Mesothelial cell of epicardium (in vitro differentiated cells): ENCODE measurements at regions not wholly inside any gene's neighbourhood (a gene's known extent, or its start where the extent isn't known, plus 50 kb on each side); places are given as distances from the start of the nearest gene placed in this dataset.

Source experiments
- DNase-seq, 2 experiments: peaks; one replicate each; pipeline ENCODE4 v3.0.0; 2021; ENCODE audit warnings: low spot score in 2 of 2; ENCODE audit not compliant: unreplicated experiment in 2 of 2
- H3K27ac Mint-ChIP-seq: 2 replicates; pipeline ENCODE4 v1.8.0; 2021; ENCODE audit warnings: mixed read lengths
- H3K27me3 Mint-ChIP-seq: 2 replicates; pipeline ENCODE4 v1.8.0; 2021; ENCODE audit warnings: low read depth, mixed read lengths
- H3K36me3 Mint-ChIP-seq: 2 replicates; pipeline ENCODE4 v1.8.0; 2021; ENCODE audit warnings: mixed read lengths
- H3K4me1 Mint-ChIP-seq: 2 replicates; pipeline ENCODE4 v1.8.0; 2021; ENCODE audit warnings: mixed read lengths
- H3K4me3 Mint-ChIP-seq: 2 replicates; pipeline ENCODE4 v1.8.0; 2021; ENCODE audit warnings: mild to moderate bottlenecking, moderate library complexity, mixed read lengths
- H3K9me3 Mint-ChIP-seq: 2 replicates; pipeline ENCODE4 v1.8.0; 2021; ENCODE audit warnings: mixed read lengths
- CTCF ChIP-seq: fragments of 200-600 bp; sonication (generic); IDR thresholded peaks from one replicate; pipeline ENCODE4 v1.5.0; 2021; ENCODE audit warnings: antibody characterized with exemption; ENCODE audit not compliant: unreplicated experiment

- Mint-ChIP-seq H3K4me3 (no peak overlapping the region), H3K4me1 (no peaks in the 10 kb centered on the region), H3K9me3 (peaks cover 20% of the 10 kb centered on the region), H3K36me3 (no peaks in the 10 kb centered on the region), H3K27me3 (no peaks in the 10 kb centered on the region), H3K27ac (no peak overlapping the region)
- DNase-seq, result no peak
- no peak for TF ChIP-seq CTCF
Observed at GRCh38 chr2:52629531-52629930, 1138.1 kb upstream of the CHAC2 start.

- no peaks in the 10 kb centered on the region for H3K4me1 Mint-ChIP-seq
- no peak overlapping the region for H3K4me3 Mint-ChIP-seq
- H3K36me3 Mint-ChIP-seq, result no peaks in the 10 kb centered on the region
Observed at GRCh38 chr2:52622266-52622665, 1145.3 kb upstream of the CHAC2 start.

GRCh38 chr2:52613064-52613463 is 1154.5 kb upstream of the CHAC2 start:
- H3K36me3 Mint-ChIP-seq, result no peaks in the 10 kb centered on the region
- no peak for TF ChIP-seq CTCF
- H3K27ac Mint-ChIP-seq, result no peak overlapping the region
- H3K9me3 Mint-ChIP-seq, result peaks cover 6% of the 10 kb centered on the region
- no peaks in the 10 kb centered on the region for H3K27me3 Mint-ChIP-seq
- no peaks in the 10 kb centered on the region for H3K4me1 Mint-ChIP-seq
- H3K4me3 Mint-ChIP-seq, result no peak overlapping the region
- DNase-seq, result no peak

More at GRCh38 chr2:52622266-52622665, 1145.3 kb upstream of the CHAC2 start:
- H3K9me3 Mint-ChIP-seq, result peaks cover 13% of the 10 kb centered on the region
- DNase-seq, result no peak
- H3K27ac Mint-ChIP-seq, result no peak overlapping the region
- TF ChIP-seq CTCF, result no peak
- H3K27me3 Mint-ChIP-seq, result no peaks in the 10 kb centered on the region

- H3K36me3 Mint-ChIP-seq, result no peaks in the 10 kb centered on the region
- H3K4me3 Mint-ChIP-seq, result no peak overlapping the region
- peaks cover 6% of the 10 kb centered on the region for H3K9me3 Mint-ChIP-seq
- no peak for DNase-seq
- no peak overlapping the region for H3K27ac Mint-ChIP-seq
- no peak for TF ChIP-seq CTCF
- no peaks in the 10 kb centered on the region for H3K4me1 Mint-ChIP-seq
- no peaks in the 10 kb centered on the region for H3K27me3 Mint-ChIP-seq
Observed at GRCh38 chr2:52611759-52612158, 1155.8 kb upstream of the CHAC2 start.

- H3K9me3 Mint-ChIP-seq, result peaks cover 11% of the 10 kb centered on the region
- no peaks in the 10 kb centered on the region for H3K27me3 Mint-ChIP-seq
- no peaks in the 10 kb centered on the region for H3K36me3 Mint-ChIP-seq
- H3K27ac Mint-ChIP-seq, result no peak overlapping the region
- no peak overlapping the region for H3K4me3 Mint-ChIP-seq
- H3K4me1 Mint-ChIP-seq, result no peaks in the 10 kb centered on the region
- DNase-seq, result no peak
- TF ChIP-seq CTCF, result no peak
Observed at GRCh38 chr2:52608030-52608429, 1159.6 kb upstream of the CHAC2 start.

GRCh38 chr2:52597346-52597745 is 1170.3 kb upstream of the CHAC2 start:
- no peak overlapping the region for H3K27ac Mint-ChIP-seq
- H3K4me3 Mint-ChIP-seq, result no peak overlapping the region
- H3K36me3 Mint-ChIP-seq, result no peaks in the 10 kb centered on the region
- peaks cover 14% of the 10 kb centered on the region for H3K4me1 Mint-ChIP-seq
- no peak for DNase-seq
- H3K9me3 Mint-ChIP-seq, result peaks cover 4% of the 10 kb centered on the region
- H3K27me3 Mint-ChIP-seq, result no peaks in the 10 kb centered on the region
- no peak for TF ChIP-seq CTCF
